GM19468 (cell line): ENCODE measurements at regions not wholly inside any gene's neighbourhood (a gene's known extent, or its start where the extent isn't known, plus 50 kb on each side); places are given as distances from the start of the nearest gene placed in this dataset.

ENCODE experiments used
- ATAC-seq: cut with Tn5 transposase; IDR thresholded peaks from one replicate; pipeline ENCODE4 v1.9.1; 2021; ENCODE audit warnings: mild to moderate bottlenecking, moderate library complexity, moderate number of reproducible peaks; ENCODE audit not compliant: unreplicated experiment; ENCODE audit errors: extremely low read depth

DNA sequence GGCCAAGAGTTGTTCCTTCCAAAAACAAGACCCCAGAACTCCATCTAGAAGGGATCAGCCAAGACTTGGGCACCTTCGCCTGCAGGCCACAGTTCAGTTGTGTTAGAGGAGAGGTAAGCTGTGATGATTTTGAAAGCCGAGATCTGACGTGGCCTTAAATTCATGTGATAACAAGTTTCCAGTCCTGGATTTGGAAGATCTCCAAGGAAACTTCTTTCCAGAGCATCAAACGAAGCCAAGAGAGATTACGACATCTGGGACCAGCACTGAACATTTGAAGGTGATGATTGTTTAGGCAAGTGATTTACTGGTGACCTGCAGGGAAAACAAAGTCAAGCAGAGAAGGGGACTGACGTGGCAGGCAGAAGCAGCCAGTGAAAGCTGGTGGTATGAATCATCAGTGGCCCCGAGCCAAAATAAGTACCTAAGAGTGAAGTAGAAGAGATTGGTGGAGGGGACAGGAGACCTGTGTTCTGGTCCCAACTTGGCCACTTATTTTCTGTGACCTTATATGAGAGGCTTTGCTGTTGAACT, 339.0 kb upstream of the PROK2 start:
- no peak for ATAC-seq

GRCh38 chr3:72120806-72121778, 336.1 kb upstream of the PROK2 start:
- ATAC-seq, result peak; percentile 35

GRCh38 chr3:72120039-72120438, 335.1 kb upstream of the PROK2 start:
- no peak for ATAC-seq

GRCh38 chr3:72118628-72119027, 333.7 kb upstream of the PROK2 start:
- no peak for ATAC-seq

DNA sequence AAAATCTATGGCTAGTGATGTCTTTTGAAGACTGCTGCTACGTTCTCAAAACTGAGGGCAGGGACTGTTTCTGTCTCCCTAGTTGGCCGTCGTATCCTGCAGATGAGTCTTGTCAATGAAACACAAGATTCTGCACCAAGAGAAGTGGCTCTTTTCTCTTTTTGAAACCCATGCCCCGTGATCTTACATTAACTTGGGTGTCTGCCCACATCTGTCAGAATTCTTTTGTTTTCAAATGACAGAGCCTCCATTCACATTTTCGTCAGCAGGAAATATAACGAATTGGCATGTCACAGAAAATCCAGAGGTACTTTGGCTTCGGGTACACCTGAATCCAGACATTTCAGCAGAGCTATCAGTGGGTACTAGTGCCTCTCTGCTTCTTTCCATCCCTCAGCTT, 331.3 kb upstream of the PROK2 start:
- no peak for ATAC-seq

DNA sequence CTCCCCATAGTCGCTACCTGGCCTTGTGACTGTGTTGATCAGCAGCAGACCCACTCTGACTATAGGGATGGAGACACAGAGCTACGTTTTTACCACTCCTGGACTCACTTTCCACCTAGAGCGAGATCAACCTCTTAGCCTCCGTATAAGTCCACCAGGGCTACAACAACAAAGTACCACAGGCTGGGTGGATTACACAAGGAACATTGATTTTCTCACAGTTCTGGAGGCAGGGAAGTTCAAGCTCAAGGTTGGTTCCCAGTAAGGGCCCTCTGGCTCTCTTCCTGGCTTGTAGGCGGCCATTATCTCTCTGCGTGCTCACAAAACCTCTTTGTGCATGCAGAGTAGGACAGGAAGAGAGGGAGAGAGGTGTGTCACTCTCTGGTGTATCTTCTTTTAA, 330.4 kb upstream of the PROK2 start:
- ATAC-seq, result no peak

DNA sequence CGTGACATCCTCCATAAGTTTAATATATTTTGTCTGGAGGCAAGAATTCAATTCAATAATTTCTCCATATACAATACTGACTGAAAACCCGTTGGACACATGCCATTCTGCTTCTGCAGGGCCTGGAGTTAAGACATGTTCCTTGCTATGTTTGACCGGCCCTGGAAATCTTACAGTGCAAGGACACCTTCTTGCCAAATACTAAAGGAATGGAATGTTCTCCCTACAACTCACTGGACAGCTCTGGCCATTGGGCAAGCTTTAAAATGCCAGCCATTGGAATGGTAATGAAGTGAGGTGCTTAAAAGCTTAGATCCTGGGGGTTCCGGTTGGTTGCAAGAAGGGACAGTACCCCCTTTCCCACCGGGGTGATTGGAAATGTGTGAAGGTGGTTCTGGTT, 329.8 kb upstream of the PROK2 start:
- ATAC-seq, result no peak

DNA sequence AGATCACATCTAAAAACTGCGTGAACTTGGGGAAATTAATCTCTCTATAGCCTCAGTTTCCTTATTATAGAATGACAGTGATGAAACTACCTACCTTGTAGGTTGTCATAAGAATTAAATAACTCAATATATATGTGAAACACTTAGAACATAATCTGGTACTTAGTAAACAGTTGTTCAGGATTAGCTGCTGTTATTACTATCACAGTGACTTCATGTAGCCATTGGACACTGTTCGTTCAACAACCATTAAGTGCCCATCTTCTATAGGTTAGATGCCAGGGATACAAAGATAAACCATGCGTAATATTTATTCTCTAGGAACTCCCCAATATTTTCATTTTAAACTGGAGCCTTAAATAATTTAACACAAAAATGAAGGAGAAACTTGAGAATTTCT, 329.0 kb upstream of the PROK2 start:
- ATAC-seq, result no peak

DNA sequence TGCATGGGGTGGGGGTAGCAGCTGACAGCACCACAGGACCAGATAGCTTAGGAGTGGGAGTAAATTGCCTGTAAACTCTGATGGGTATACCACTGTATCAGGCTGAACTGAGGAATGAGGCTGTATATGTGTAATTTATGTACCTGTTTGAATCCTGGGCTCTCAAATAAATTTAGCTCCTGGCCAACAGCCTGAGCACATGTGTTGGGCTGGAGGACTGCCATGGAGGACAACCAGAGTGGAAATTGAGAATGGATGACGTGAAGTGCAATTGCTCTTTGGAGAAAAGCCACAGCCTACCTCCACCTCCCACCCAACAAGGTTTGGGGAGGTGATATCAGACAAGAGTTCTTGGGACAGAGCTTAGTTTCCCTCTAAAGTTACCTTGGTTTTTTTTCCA, 328.6 kb upstream of the PROK2 start:
- no peak for ATAC-seq

DNA sequence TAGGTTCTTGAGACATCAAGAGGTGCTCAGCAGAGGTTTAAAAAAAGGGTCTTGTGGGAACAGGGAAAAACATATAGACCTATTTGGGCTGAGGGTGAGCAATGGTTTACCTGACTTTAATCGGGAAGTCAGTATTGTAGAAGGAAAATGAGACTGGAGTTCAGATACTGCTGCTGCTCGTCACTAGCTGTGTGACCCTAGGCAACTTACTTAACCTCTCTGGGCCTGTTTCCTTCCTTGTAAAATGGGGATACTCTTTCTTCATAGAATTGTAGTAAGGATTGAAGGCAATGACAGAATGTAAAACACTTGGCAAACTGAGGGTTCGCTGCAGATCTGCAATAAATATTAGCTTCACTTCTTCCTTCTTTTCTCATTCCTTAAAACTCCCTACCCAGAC, 327.5 kb upstream of the PROK2 start:
- no peak for ATAC-seq

- no peak for ATAC-seq
These were observed 326.6 kb upstream of the PROK2 start for GRCh38 chr3:72111265-72112205.

- no peak for ATAC-seq
These were observed 324.6 kb upstream of the PROK2 start for GRCh38 chr3:72109327-72110259.

DNA sequence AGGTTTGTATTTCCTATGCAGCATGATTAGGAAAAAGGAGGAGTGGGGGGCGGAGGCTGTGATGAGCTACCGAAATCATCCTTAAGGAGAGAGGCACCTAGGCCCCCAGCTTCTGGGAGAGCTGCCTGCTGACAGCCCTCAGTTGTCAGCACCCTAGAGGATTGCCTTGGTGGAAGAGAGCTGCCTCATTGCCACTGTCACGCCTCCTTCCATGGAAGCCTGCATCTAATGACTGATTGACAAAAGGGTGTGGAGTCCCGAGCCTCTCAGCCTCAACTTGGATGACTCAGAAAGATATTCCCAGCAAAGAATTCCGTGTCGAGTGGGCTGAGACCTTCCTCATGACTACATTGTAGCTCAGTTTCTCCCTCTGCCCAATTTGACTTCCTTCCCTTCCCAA, 320.4 kb upstream of the PROK2 start:
- no peak for ATAC-seq

GRCh38 chr3:72102112-72102616, 317.2 kb upstream of the PROK2 start:
- ATAC-seq, result no peak

DNA sequence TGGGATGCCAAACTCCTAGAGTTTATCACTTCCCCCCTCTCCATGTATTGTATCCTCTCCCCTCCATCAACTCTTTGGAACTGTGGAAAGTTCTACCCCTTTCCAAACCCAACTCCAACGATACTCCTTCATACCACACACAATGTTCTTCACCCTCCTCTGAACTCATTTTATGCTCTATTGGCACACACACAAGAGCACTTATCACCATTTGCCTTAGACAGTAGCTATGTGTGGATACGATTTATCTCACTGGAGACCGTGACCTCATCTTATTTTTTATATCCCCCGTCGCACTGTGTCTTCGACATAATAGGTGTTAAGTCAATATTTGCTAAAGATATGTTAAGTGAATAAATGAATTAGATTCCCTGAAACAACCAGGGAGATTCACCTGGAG, 316.5 kb upstream of the PROK2 start:
- ATAC-seq, result no peak

DNA sequence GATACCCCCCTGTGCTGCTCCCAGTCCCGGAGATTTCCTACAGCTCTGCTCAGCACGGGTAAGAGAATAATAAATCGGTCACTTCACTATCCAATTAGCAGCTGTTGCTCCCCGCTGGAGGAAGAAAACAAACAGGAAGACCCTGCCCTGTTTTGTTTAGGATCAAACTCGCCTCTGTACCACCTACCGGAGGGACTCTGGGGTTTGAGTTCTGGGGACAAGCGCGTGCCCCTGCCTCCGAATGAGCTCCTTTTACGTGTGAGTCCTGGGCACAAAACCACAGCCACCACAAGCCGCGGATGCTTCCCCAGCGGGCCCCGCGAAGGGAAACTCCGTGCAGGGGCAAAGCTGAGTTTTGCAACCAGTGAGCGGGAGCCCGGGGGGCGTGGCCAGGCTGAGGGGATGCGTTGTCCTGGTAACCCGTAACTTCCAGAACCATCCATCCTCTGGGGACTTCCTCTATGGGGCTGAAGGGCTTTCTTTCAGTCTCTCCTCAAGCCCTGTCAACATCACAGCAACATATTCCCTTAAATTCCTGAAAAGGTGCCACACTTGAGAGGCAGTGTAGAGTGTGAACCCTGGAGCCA, 315.7 kb upstream of the PROK2 start:
- peak; percentile 54 for ATAC-seq

- ATAC-seq, result no peak
These were observed 315.1 kb upstream of the PROK2 start for GRCh38 chr3:72100080-72100511.

GRCh38 chr3:72099326-72100079, 314.6 kb upstream of the PROK2 start:
- no peak for ATAC-seq
